GM13977 (cell line): ENCODE measurements at regions not wholly inside any gene's neighbourhood (a gene's known extent, or its start where the extent isn't known, plus 50 kb on each side); places are given as distances from the start of the nearest gene placed in this dataset.

ENCODE experiments used
- DNase-seq: peaks from one replicate; pipeline ENCODE4 v3.0.0; 2012; ENCODE audit warnings: low spot score
- in situ Hi-C: fragments of 300-500 bp; cut with MboI; formaldehyde crosslinking; loops from one replicate; pipeline ENCODE4 v1.12.0; 2022; ENCODE audit warnings: low sequenced_read_pairs, low pct_unique_long_range_greater_than_20kb, mixed read lengths, inconsistent platforms; ENCODE audit not compliant: unreplicated experiment
- TF ChIP-seq, protein P1 (sequence below): IDR thresholded peaks from 2 replicates; pipeline ENCODE4 v1.5.1; 2012; ENCODE audit warnings: mild to moderate bottlenecking, control low read depth; ENCODE audit not compliant: insufficient read depth; ENCODE audit errors: extremely low read depth, missing control alignments

DNA sequence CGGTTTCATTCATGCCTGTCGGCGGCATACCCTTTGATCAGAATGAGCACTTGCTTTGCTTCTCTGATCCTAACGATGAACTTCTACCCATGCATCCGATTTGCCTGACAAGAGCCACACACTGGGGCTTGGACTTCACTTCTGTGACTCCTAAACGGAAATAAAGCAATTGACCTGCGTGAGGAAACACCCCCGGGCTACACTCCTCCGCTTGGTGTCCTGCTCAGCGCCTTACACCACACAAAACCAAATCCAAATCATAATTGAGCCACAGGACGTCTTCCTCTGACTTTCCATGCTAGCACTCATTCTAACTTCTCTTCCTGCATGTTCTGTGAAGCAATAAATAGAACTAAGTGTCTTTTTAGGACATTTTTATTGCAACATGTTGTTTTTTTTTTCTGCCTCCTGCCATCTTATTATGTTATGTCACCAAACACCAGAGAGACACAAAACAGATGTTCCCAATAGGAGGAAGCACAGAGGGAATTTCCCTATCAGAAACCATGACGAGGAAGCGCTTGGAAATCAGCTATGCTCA is 110.8 kb upstream of the FAM9B start:
- TF ChIP-seq, protein P1, sequence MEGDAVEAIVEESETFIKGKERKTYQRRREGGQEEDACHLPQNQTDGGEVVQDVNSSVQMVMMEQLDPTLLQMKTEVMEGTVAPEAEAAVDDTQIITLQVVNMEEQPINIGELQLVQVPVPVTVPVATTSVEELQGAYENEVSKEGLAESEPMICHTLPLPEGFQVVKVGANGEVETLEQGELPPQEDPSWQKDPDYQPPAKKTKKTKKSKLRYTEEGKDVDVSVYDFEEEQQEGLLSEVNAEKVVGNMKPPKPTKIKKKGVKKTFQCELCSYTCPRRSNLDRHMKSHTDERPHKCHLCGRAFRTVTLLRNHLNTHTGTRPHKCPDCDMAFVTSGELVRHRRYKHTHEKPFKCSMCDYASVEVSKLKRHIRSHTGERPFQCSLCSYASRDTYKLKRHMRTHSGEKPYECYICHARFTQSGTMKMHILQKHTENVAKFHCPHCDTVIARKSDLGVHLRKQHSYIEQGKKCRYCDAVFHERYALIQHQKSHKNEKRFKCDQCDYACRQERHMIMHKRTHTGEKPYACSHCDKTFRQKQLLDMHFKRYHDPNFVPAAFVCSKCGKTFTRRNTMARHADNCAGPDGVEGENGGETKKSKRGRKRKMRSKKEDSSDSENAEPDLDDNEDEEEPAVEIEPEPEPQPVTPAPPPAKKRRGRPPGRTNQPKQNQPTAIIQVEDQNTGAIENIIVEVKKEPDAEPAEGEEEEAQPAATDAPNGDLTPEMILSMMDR, result no peak
- in situ Hi-C loops, result no loop called here
- no peak for DNase-seq

DNA sequence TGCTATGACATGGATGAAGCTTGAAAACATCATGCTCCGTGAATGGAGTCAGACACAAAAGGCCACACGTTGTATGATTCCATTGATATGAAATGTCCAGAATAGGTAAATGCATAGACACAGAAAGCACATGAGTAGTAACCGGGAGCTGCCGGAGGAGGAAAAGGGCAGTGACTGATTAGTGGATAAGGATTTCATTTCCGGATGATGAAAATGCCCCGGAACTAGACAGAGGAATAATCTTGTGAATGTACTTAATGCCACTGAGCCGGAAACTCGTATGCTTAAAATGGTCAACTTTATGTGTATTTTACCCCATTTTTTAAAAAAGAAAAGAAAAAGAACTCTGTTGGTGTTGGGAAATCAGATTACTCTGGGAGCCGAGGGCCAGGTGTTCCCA is 112.7 kb upstream of the FAM9B start:
- TF ChIP-seq, protein P1, result no peak
- no peak for DNase-seq
- in situ Hi-C loops, result no loop called here

DNA sequence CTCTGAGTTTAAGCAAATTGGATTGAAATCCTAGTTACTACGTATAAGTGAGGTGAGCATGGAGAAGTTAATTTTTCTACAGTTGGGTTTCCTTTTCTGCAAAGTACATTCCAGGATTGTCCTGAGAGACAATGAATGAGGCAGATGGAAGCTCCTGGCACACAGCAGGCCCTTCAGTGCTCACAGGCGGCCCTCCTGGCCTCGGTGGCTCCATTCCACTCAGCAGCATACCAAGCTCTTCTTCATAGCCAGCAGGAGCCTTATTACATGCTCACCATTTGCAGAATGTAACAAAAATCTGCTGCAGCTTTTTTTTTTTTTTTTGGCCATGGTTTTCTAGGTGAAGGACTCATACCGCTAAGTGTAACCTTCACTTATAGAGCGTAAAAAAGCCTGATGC is 113.2 kb upstream of the FAM9B start:
- in situ Hi-C loops, result no loop called here
- TF ChIP-seq, protein P1, result no peak
- no peak for DNase-seq

DNA sequence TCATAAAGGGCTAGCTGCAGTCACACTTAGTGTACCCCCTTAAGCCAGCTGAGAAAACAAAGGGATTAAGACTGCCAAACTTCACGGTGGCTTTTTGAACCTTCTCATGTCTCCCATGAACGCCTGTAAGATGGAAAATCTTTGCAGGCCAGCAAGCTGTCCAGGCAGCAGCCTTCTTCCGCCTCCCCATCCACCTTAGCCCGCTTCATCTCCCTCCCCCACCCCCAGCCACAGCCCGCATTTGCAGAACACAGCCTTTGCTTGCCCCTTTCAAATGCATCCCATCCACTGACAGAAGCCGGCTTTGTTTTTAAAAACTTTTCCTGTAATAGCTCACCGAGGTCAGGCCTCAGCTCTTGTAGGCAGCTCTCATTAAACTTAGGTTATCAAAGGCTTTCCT is 113.8 kb upstream of the FAM9B start:
- DNase-seq, result no peak
- TF ChIP-seq, protein P1, result no peak
- in situ Hi-C loops, result no loop called here

DNA sequence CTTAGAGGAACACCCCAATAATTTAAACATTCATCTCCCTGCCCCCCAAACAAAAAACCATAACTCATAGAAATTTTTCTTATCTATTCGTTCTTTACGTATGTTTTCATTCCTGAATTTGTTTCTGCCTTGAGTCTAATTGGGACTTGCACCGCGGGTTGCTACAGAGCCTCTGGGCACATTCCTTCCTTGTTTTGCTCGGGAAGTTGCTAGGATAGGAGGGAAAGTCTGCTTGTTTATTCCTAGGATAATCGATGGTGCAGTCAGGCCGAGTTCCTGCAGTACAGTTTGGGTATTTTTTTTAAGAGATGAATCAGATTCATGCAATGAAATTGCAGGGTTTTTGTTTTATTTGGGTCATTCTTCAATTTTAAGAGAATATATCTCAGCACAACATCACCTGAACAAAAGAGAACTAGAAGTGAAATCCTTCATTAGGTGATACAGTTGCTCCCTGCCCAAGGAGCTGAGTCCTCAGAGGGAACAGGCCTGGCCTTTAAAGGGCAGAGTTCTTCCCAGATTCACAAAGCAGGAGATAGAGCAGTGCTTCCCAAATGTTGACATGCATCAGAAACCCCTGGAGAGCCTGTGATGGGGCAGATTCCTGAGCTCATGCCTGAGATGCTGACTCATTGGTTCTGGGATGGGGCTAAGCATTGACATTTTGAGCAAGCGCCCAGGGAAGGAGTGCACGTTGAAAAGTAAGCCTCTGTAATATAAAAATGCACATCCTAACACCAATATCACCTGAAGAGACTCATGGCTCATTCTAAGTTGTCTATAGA is 114.9 kb upstream of the FAM9B start:
- in situ Hi-C loops, result no loop called here
- DNase-seq, result no peak
- TF ChIP-seq, protein P1, result no peak

DNA sequence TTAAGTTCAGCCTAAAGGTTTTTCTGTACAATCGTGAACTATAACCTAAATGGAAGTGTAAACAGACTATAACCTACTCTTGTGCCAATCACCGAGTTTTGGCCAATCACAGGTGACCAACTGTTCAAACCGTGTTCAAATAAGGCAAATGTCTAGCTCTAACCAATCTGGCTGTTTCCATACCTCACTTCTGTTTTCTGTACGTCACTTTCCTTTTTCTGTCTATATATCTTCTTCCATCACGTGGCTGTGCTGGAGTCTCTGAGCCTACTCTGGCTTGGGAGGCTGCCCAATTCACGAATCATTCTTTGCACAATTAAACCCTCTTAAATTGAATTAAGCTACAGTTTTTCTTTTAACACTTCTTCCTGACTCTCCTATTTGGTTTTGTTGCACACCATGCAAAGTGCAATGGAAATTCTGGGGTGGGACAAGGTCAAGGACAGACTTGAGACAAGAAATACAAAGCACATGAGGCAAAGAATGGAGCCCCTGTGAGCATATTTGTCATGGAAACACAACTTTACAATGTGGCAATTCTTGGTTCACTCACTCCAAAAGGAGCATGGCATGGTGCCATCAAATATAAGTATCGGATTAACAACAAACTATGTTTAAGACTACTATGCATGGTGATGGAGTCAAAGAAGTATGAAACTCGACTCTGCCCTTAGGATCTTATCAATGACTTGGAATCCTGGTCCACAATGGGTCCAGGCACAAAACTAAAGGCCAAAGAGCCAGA is 115.7 kb upstream of the FAM9B start:
- DNase-seq, result no peak
- in situ Hi-C loops, result no loop called here
- TF ChIP-seq, protein P1, result no peak
